Esophagus squamous epithelium (tissue), 4 donors: ENCODE measurements at regions not wholly inside any gene's neighbourhood (a gene's known extent, or its start where the extent isn't known, plus 50 kb on each side); places are given as distances from the start of the nearest gene placed in this dataset.

Experiments
- POLR2A ChIP-seq, 4 donors: fragments of 450-650 bp; IDR thresholded peaks; one replicate each; pipeline ENCODE4 v1.6.1; 2017; ENCODE audit warnings: antibody characterized with exemption in 4 of 4, mild to moderate bottlenecking in 4 of 4, moderate library complexity in 3 of 4
- TF ChIP-seq, protein P1 (sequence below), 6 experiments: fragments of 450-650 bp in 4 of 6; fragments of 200-600 bp in 2 of 6; sonication (generic) in 2 of 6; IDR thresholded peaks; one replicate each; pipeline ENCODE4 v1.5.1; 2016 to 2019; ENCODE audit warnings: antibody characterized with exemption in 6 of 6, mild to moderate bottlenecking in 4 of 6, moderate library complexity in 4 of 6

DNA sequence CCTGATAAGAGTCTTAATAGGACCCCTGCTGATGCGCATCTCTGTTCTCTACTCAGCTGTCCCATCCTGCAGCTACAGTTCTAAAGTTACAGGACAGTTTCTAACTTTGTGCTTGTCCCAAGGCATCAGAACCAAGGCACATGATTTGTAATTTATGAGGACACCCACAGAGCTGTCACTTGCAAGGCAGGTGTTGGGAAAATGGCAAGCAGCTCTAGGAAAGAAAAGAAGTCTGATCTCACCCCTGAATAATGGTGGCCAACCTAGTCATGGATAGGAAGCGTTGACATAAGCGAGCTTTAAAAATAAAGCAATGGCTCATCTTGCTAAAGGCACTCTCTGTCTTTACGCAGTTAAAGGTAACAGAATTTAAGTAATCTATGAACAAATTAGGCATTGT lies 127.6 kb upstream of the VGLL2 start:
- TF ChIP-seq, protein P1, sequence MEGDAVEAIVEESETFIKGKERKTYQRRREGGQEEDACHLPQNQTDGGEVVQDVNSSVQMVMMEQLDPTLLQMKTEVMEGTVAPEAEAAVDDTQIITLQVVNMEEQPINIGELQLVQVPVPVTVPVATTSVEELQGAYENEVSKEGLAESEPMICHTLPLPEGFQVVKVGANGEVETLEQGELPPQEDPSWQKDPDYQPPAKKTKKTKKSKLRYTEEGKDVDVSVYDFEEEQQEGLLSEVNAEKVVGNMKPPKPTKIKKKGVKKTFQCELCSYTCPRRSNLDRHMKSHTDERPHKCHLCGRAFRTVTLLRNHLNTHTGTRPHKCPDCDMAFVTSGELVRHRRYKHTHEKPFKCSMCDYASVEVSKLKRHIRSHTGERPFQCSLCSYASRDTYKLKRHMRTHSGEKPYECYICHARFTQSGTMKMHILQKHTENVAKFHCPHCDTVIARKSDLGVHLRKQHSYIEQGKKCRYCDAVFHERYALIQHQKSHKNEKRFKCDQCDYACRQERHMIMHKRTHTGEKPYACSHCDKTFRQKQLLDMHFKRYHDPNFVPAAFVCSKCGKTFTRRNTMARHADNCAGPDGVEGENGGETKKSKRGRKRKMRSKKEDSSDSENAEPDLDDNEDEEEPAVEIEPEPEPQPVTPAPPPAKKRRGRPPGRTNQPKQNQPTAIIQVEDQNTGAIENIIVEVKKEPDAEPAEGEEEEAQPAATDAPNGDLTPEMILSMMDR (IDR thresholded peaks at IDR 0.05), result no peak
- TF ChIP-seq POLR2A (IDR thresholded peaks at IDR 0.05), result no peak
